HG03103 (cell line): ENCODE measurements at regions not wholly inside any gene's neighbourhood (a gene's known extent, or its start where the extent isn't known, plus 50 kb on each side); places are given as distances from the start of the nearest gene placed in this dataset.

Source experiments
- ATAC-seq: cut with Tn5 transposase; IDR thresholded peaks from one replicate; pipeline ENCODE4 v1.9.1; 2021; ENCODE audit warnings: low read depth; ENCODE audit not compliant: unreplicated experiment

DNA sequence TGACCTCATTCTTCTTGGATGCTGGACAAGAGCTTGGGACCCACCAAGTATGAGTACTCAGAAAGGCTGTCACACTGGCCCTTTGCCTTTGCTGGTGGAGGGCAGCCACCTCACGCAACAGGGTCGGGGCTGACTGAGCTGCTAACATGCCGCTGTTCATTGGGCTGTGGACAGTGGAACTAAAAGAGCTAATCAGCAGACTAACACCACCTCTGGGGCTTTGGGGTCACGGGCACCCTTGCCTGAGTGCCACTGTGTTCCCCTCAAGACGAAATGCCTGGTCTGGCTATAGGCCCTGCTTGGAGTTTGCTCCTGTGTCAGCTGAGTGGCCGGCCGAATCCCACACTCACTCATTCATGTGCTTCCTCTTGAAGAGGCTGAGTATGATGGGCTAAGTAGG lies 559.6 kb downstream of the SPRY1 start:
- ATAC-seq = no peak

DNA sequence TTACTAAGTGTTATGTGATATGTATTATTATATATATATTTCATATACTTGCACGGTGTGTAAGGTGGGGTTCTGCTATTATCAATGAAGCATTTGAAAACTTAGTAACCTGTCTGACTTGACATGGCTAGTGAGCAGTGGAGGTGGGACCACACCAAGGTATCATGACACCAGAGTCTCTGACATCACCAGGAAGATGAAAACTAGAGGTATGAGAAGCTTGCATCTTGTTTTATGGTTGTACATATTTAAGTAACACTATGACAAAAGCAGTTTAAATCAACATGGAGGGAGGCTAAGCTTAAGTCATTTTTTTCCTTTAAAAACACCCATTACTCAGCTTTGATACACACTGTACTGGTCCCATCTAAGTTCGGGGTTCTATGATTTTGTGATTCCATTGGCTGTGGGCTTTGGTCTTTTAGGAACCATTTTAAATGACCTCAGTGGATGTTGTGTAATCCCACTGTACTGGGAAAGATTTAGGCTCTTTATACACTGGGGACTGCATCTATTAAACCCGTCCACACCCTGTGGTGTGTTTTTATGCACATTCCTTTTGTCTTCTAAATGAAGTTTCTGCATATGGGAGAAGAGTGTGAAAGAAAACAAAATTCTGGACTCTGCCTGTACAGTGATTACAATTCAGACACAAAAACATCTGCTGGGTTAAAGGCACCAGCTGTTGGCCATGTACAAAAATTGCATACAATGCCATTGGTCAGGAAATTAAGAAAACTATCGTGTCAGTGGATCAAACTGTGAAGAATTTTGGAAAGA lies 570.6 kb downstream of the SPRY1 start:
- no peak for ATAC-seq

GRCh38 chr4:123972031-123972430 lies 575.4 kb downstream of the SPRY1 start:
- no peak for ATAC-seq

DNA sequence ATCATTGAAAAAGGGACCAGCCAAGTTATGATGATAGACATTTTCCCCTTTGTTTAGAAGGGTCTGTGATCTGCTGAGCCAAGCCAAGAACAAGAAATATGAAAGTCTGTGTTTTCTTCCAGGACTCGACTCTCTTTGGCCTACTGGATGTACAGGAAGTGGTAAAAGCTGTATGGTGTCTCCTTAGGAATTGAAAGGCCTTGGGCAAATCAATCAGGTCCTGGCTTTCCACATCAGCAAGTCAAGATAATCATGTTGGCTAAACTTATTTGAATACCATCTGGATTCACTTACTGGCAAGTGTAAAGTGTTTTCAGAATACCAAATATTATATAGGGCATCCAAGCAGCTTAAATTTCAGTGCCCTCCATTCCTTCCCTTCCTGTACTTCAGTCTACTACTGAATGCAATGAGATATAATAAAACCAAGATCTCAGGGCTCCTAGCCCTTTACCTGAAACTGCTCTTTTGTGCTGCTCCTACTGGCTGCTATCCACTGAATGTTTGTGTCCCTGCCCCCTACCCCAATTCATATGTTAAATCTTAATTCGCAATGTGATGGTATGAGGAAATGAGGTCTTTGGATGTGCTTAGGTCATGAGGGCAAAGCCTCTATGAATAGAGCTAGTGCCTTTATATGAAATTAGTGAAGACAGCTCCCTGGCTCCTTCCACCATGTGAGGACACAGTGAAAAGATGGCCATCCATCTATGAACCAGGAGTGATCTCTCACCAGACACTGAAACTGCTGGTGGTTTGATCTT lies 578.0 kb downstream of the SPRY1 start:
- no peak for ATAC-seq

- no peak for ATAC-seq
Observed at GRCh38 chr4:123976285-123976684, 579.7 kb downstream of the SPRY1 start.

GRCh38 chr4:123976819-123977218 lies 580.2 kb downstream of the SPRY1 start:
- no peak for ATAC-seq

- no peak for ATAC-seq
Observed at GRCh38 chr4:123977641-123978081, 581.1 kb downstream of the SPRY1 start.

GRCh38 chr4:123978637-123979036 lies 582.0 kb downstream of the SPRY1 start:
- no peak for ATAC-seq

GRCh38 chr4:123980736-123981300 lies 584.2 kb downstream of the SPRY1 start:
- no peak for ATAC-seq

- no peak for ATAC-seq
Observed at GRCh38 chr4:123984886-123985285, 588.3 kb downstream of the SPRY1 start.

GRCh38 chr4:123986268-123986798 lies 589.7 kb downstream of the SPRY1 start:
- no peak for ATAC-seq

DNA sequence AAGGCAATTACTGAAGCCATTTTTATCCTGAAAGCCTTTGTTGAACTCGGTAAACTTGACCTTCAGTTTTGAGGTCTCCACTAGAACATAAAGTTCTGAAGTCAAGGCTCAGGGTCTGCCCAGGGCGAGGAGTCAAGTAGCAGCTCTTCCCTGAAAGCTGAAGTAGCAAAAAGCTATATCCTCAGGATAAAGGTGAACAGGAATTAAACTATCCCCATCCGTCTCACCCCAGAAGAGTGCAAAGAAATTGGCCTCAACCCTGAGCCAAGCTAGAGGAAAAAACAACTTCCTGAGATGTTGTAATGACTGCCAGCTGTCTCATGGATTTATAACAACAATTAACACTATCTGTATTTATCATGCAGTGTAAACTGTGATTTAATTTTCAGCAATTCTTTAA lies 590.8 kb downstream of the SPRY1 start:
- no peak for ATAC-seq

GRCh38 chr4:123990310-123990870 lies 593.8 kb downstream of the SPRY1 start:
- no peak for ATAC-seq

DNA sequence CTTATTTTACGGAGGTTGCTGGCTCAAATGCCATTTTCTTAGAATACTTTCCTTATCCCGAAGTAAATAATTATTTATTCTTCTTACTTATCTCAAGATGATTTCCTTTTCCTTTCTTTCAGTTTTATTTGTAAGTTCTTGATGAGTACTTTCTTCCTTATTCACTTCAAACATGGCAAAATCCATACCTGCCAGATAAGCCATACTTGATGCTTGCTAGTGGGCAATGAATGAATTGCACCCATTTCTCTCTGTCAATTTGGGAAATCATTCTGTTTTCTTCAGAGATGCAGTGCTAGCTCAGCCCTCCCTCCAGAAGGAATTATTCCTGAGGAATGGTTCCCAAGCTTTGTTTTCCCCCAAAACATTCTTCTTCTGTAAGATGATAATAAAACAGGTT lies 598.3 kb downstream of the SPRY1 start:
- no peak for ATAC-seq

DNA sequence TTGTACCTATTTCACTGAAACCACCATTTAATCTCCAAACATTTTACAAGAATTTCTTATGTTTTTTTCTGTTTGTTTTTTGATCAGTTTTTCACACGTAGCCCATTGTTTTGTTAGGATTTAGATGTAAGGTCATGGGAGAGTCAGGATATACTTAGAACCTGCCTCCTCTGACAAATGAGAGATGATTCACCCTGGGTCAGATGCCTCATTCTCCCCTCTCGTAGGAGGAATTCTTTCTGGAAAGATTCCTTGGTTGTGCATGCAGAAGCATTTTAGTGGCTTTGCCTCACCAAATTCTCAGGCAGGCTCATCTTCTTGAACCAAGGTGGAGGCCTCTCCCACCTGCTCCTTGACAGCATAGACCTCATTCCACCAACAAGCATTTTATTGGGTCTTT lies 599.3 kb downstream of the SPRY1 start:
- no peak for ATAC-seq

GRCh38 chr4:123996718-123997510 lies 600.3 kb downstream of the SPRY1 start:
- no peak for ATAC-seq

DNA sequence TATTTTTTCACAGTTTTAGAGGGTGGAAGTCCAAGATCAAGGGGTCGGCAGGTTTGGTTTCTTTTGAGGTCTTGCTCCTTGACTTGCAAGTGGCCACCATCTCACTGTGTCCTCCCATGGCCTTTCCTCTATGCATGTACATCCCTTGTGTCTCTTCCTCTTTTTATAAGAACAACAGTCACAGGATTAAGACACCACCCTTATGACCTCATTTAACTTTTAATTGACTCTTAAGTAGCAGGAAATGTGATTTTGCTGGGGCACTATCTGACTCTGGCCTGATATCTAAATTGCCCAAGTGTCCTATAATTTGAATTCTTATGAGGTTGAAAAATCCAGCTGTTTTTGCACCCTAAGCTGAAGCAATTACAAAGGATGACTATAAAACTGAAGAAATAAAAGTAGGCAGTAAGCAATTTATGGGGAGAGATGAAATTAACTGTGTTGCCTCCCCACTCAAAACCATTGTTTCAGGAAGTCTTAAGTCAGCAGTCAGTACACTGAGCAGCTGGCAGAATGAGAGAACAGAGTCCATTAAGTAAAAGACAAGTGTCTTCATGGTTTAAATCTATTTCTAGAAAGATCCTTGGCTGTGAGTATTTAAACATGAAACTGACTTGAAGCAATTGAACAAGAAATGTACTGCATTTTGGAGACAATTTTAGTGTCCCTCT lies 601.3 kb downstream of the SPRY1 start:
- no peak for ATAC-seq

DNA sequence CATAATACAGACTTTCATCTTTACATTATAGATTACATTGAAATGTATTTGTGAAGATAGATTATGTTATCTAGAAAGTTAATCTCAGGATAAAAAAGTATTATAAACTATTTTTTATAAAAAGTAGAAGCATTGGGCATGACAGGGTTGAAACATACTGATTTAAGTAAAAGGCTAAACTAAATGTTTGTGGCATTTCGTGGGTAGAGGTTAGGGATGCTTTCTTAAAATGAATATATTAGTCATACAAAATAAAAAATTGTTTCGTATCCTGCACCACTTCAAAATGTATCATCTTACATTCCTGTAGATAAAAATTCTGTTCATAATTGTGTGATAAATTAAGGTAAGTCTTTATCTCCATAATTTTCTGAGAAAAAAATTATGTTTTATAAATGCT lies 603.6 kb downstream of the SPRY1 start:
- no peak for ATAC-seq

DNA sequence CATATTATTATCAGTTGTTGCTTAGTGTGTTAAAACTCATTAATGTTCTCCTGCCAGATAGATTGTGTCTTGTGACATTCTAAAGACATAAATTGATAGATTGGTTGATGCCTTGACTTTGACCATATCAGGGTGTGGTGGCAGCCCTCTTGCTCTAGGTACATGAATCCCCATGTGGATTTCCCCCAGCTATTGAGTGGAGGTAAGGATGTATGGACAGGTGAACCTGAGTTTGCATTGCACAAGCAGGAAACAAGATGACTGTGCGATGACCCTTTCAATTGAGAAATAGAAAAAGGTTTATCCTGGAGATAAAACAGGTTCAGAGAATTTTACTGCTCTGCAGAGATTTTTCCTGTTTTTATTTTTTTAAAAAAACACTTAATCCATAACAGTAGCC lies 619.2 kb downstream of the SPRY1 start:
- no peak for ATAC-seq
